ENCODE measurements at regions not wholly inside any gene's neighbourhood (a gene's known extent, or its start where the extent isn't known, plus 50 kb on each side); places are given as distances from the start of the nearest gene placed in this dataset.
"Not testable (repeated sequence)": the region's sequence is repeated elsewhere in the genome, so short reads cannot be mapped to it uniquely, and the experiment has no call there.

- DNase-seq (ENCODE audit: low spot score), result not testable (repeated sequence)
These were observed 967.2 kb upstream of the FOXG1 start for GRCh38 chr14:27799066-27800028.

- not testable (repeated sequence) for DNase-seq (ENCODE audit: low spot score)
These were observed 948.7 kb upstream of the FOXG1 start for GRCh38 chr14:27817746-27818430.

- not testable (repeated sequence) for DNase-seq (ENCODE audit: low spot score)
These were observed 940.4 kb upstream of the FOXG1 start for GRCh38 chr14:27826149-27826548.

GRCh38 chr14:27831978-27832377 is 934.6 kb upstream of the FOXG1 start:
- DNase-seq (ENCODE audit: low spot score), result not testable (repeated sequence)

- not testable (repeated sequence) for DNase-seq (ENCODE audit: low spot score)
These were observed 933.6 kb upstream of the FOXG1 start for GRCh38 chr14:27833001-27833400.

GRCh38 chr14:27836386-27836785 is 930.2 kb upstream of the FOXG1 start:
- DNase-seq (ENCODE audit: low spot score), result no peak

GRCh38 chr14:27845241-27845850 is 921.2 kb upstream of the FOXG1 start:
- no peak for DNase-seq (ENCODE audit: low spot score)

GRCh38 chr14:27845902-27846301 is 920.7 kb upstream of the FOXG1 start:
- DNase-seq (ENCODE audit: low spot score), result no peak

GRCh38 chr14:27847480-27847879 is 919.1 kb upstream of the FOXG1 start:
- DNase-seq (ENCODE audit: low spot score), result not testable (repeated sequence)

GRCh38 chr14:27849193-27849592 is 917.4 kb upstream of the FOXG1 start:
- DNase-seq (ENCODE audit: low spot score), result not testable (repeated sequence)

GRCh38 chr14:27862684-27863083 is 903.9 kb upstream of the FOXG1 start:
- no peak for DNase-seq (ENCODE audit: low spot score)

GRCh38 chr14:27863166-27863565 is 903.4 kb upstream of the FOXG1 start:
- DNase-seq (ENCODE audit: low spot score), result no peak

GRCh38 chr14:27881063-27881462 is 885.5 kb upstream of the FOXG1 start:
- DNase-seq (ENCODE audit: low spot score), result no peak

GRCh38 chr14:27881646-27882045 is 884.9 kb upstream of the FOXG1 start:
- no peak for DNase-seq (ENCODE audit: low spot score)

- DNase-seq (ENCODE audit: low spot score), result no peak
These were observed 880.3 kb upstream of the FOXG1 start for GRCh38 chr14:27886256-27886655.

- no peak for DNase-seq (ENCODE audit: low spot score)
These were observed 876.3 kb upstream of the FOXG1 start for GRCh38 chr14:27890259-27890658.

GRCh38 chr14:27908484-27908883 is 858.1 kb upstream of the FOXG1 start:
- not testable (repeated sequence) for DNase-seq (ENCODE audit: low spot score)

GRCh38 chr14:27916326-27916725 is 850.3 kb upstream of the FOXG1 start:
- no peak for DNase-seq (ENCODE audit: low spot score)

- DNase-seq (ENCODE audit: low spot score), result no peak
These were observed 848.7 kb upstream of the FOXG1 start for GRCh38 chr14:27917896-27918295.

- no peak for DNase-seq (ENCODE audit: low spot score)
These were observed 839.1 kb upstream of the FOXG1 start for GRCh38 chr14:27927519-27927918.

GRCh38 chr14:27929797-27930347 is 836.7 kb upstream of the FOXG1 start:
- DNase-seq (ENCODE audit: low spot score), result no peak

GRCh38 chr14:27938392-27938791 is 828.2 kb upstream of the FOXG1 start:
- DNase-seq (ENCODE audit: low spot score), result no peak

Measured in SW480 (cell line).